K562 (cell line): ENCODE measurements at regions not wholly inside any gene's neighbourhood (a gene's known extent, or its start where the extent isn't known, plus 50 kb on each side); places are given as distances from the start of the nearest gene placed in this dataset.

ENCODE experiments used
- ATF1 ChIP-seq, 2 experiments: fragments of 450-650 bp in 1 of 2; IDR thresholded peaks; 2 replicates each; pipeline ENCODE4 v1.6.1; 2016; ENCODE audit warnings: missing compliant biosample characterization in 1 of 2, missing genetic modification characterization in 1 of 2
- CTCF ChIP-seq, 3 experiments: IDR thresholded peaks in 2 of 3; conservative IDR thresholded peaks in 1 of 3; 2 replicates each; pipeline ENCODE4 v1.5.1; 2011 to 2012; ENCODE audit warnings: low read length in 3 of 3, mild to moderate bottlenecking in 3 of 3, control low read depth in 2 of 3, improper control_type of control experiment in 1 of 3, inconsistent platforms in 1 of 3, low read depth in 1 of 3, mixed read lengths in 1 of 3, moderate library complexity in 1 of 3; ENCODE audit not compliant: insufficient read depth in 2 of 3
- JUND ChIP-seq, 2 experiments: IDR thresholded peaks; 2 replicates in 1 of 2; 3 replicates in 1 of 2; pipeline ENCODE4 v1.6.1; 2011; ENCODE audit warnings: borderline replicate concordance in 2 of 2, low read depth in 2 of 2, low read length in 2 of 2, improper control_type of control experiment in 1 of 2, missing biosample characterization in 1 of 2, missing genetic modification characterization in 1 of 2, missing genetic modification reagents in 1 of 2
- MAFK ChIP-seq: IDR thresholded peaks from 2 replicates; pipeline ENCODE4 v1.6.1; 2011; ENCODE audit warnings: low read length, improper control_type of control experiment
- POLR2AphosphoS5 ChIP-seq: IDR thresholded peaks from 2 replicates; pipeline ENCODE4 v1.6.1; 2011; ENCODE audit warnings: mild to moderate bottlenecking, low read depth, low read length, moderate library complexity; ENCODE audit not compliant: control insufficient read depth, insufficient read depth
- SAFB2 ChIP-seq: fragments of 200-400 bp; formaldehyde crosslinking; IDR thresholded peaks from 2 replicates; pipeline ENCODE4 v1.6.1; 2018; ENCODE audit warnings: borderline replicate concordance, low read length, low read depth, moderate library complexity; ENCODE audit not compliant: severe bottlenecking
- ZBTB17 ChIP-seq: fragments of 450-650 bp; formaldehyde crosslinking; IDR thresholded peaks from 2 replicates; pipeline ENCODE4 v1.4.0; 2020; ENCODE audit warnings: mild to moderate bottlenecking
- ZFP36 ChIP-seq: fragments of 150-350 bp; IDR thresholded peaks from 2 replicates; pipeline ENCODE4 v1.6.1; 2018; ENCODE audit warnings: low read length, low read depth; ENCODE audit not compliant: partially characterized antibody
- ZNF324 ChIP-seq: fragments of 250-450 bp; sonication (Bioruptor Pico); IDR thresholded peaks from 2 replicates; pipeline ENCODE4 v1.4.0; 2020; ENCODE audit warnings: mild to moderate bottlenecking

DNA sequence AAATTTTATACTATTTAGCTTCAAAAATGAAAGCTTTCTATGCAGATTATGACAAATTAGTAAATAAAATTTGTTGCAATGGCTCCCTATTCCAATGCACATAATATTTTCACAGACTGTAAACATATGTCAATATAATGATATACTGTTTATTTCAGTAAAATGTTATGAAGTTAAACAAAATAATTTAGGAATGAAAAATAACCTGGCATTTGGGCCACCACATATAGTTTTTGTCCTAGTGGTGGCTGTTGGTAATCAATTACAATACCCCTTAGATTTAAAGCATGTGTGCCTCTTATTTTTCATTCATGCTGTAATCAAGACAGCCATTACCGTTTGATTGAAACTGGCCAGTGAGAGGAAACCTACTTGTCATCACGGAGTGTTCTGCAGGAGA lies 928.5 kb upstream of the KCND2 start:
- TF ChIP-seq ZNF324 = no peak
- no peak for TF ChIP-seq CTCF (IDR thresholded peaks at IDR 0.05 in 2 of 3, conservative IDR thresholded peaks at IDR 0.05 in 1 of 3; ENCODE audit: insufficient read depth in 2 of 3, low read depth in 1 of 3, low read length in 3 of 3)
- TF ChIP-seq ZBTB17 (CRISPR knock-in tag) = no peak
- TF ChIP-seq POLR2AphosphoS5 = no peak
- TF ChIP-seq JUND (IDR thresholded peaks at IDR 0.05; ENCODE audit: borderline replicate concordance, low read depth, low read length) = no peak
- TF ChIP-seq JUND (tag; IDR thresholded peaks at IDR 0.05; ENCODE audit: borderline replicate concordance, low read depth, low read length) = no peak
- TF ChIP-seq MAFK = no peak
- TF ChIP-seq ZFP36 = no peak
- no peak for TF ChIP-seq ATF1 (CRISPR knock-in tag; IDR thresholded peaks at IDR 0.05)
- no peak for TF ChIP-seq ATF1 (tag; IDR thresholded peaks at IDR 0.05)
- no peak for TF ChIP-seq SAFB2
